ENCODE measurements at regions not wholly inside any gene's neighbourhood (a gene's known extent, or its start where the extent isn't known, plus 50 kb on each side); places are given as distances from the start of the nearest gene placed in this dataset.
A peak's percentile ranks its signal among the peaks of the same experiment; 100 is the strongest.

DNA sequence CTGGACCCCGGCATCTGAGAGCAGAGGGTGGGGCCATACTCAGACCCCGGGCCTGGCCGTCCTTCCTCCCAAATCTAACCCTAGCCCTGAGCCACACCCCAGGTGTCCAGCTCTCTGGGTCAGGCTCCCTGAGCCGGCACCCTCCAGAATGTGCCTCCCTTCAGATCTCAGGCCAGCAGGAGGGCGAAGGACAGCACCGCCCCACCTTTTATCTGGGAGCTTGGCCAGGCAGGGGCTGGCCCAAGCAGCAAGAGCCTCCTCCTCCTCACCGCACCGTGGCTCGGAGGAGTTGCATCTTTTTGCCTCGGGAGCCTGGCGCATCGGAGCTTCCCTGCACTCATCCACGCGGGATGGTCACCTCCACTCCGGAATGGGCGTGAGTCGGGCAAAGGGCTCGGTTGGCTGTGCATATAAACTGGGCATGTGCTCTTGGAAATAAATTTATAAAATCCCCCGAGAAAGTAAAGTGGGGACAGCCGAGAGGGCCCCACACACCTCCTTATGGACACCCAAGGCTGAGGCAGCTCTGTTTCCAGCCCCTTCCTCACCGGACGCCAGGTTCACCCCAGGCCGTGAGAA is 69.1 kb upstream of the CTDP1 start:
- no peaks in the 10 kb centered on the region for H4K20me1 ChIP-seq (ENCODE audit: insufficient read depth, poor library complexity, severe bottlenecking)
- 77% methylated on average over 23 of the region's 23 CpGs for WGBS (ENCODE audit: low lambda C conversion rate, missing lambda C conversion rate)
- H3K4me3 ChIP-seq, result no peak overlapping the region
- H2AFZ ChIP-seq, result no peak overlapping the region
- no peak for DNase-seq (ENCODE audit: low spot score)
- no peaks in the 10 kb centered on the region for H3K9me2 ChIP-seq (replicated peaks; ENCODE audit: insufficient read depth)
- no peak overlapping the region for H3K4me2 ChIP-seq
- H3K27me3 ChIP-seq, result no peaks in the 10 kb centered on the region
- TF ChIP-seq CTCF (IDR thresholded peaks at IDR 0.05; ENCODE audit: poor library complexity), result no peak
- TF ChIP-seq EZH2 (IDR thresholded peaks at IDR 0.05; ENCODE audit: borderline replicate concordance), result no peak
- TF ChIP-seq EZH2phosphoT487 (IDR thresholded peaks at IDR 0.05; ENCODE audit: low read depth, severe bottlenecking, unreplicated experiment), result no peak
- no peaks in the 10 kb centered on the region for H3K9me3 ChIP-seq (ENCODE audit: low read depth)
- no peak overlapping the region for H3K27ac ChIP-seq
- peaks cover 10% of the 10 kb centered on the region for H3K4me1 ChIP-seq (ENCODE audit: insufficient read depth)
- H3K79me2 ChIP-seq, result no peaks in the 10 kb centered on the region
- no peaks in the 10 kb centered on the region for H3K36me3 ChIP-seq (replicated peaks; ENCODE audit: insufficient read depth, low read depth)

DNA sequence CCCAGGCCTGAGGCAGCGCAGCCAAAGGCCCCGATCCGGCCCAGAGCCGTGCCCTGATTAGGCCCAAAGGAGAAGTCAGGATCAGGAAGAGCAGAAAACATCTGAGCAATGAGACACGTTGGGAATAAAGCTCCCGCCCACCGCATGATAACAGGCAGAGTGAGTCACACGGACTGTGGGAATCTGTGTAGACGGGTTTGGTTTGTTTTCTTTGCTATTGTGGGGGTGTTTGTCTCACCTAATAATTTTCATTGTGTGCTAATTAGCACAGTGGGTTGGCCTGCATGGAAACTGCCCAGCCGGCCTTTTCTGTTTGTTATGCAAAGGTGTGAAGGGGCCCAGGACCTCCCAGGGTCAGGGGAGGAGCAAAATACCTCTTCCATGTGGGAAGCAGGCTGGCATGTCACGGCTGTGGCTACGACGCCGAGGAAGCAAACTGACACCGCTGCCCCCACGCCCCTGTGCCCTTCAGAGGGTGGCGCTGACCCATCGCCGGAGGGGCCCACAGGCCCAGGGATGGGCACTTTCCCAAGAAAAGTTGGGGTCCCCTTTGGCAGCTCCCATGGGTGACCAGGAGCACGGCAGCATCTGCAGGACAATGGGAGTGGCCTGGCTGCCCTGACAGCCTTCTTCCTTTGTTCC is 68.4 kb upstream of the CTDP1 start:
- Histone ChIP-seq H3K9me3 (ENCODE audit: low read depth) (no peaks in the 10 kb centered on the region), H2AFZ (no peak overlapping the region), H3K4me1 (ENCODE audit: insufficient read depth) (peaks cover 10% of the 10 kb centered on the region), H3K27ac (no peak overlapping the region), H3K9me2 (replicated peaks; ENCODE audit: insufficient read depth) (no peaks in the 10 kb centered on the region), H3K36me3 (replicated peaks; ENCODE audit: insufficient read depth, low read depth) (no peaks in the 10 kb centered on the region), H4K20me1 (ENCODE audit: insufficient read depth, poor library complexity, severe bottlenecking) (no peaks in the 10 kb centered on the region), H3K27me3 (no peaks in the 10 kb centered on the region), H3K79me2 (no peaks in the 10 kb centered on the region), H3K4me3 (no peak overlapping the region), H3K4me2 (no peak overlapping the region)
- WGBS (ENCODE audit: low lambda C conversion rate, missing lambda C conversion rate), result 58% methylated on average over 20 of the region's 20 CpGs
- TF ChIP-seq EZH2 (IDR thresholded peaks at IDR 0.05; ENCODE audit: borderline replicate concordance) (no peak), CTCF (IDR thresholded peaks at IDR 0.05; ENCODE audit: poor library complexity) (no peak), EZH2phosphoT487 (IDR thresholded peaks at IDR 0.05; ENCODE audit: low read depth, severe bottlenecking, unreplicated experiment) (no peak)
- peak; percentile 78 for DNase-seq (ENCODE audit: low spot score)

DNA sequence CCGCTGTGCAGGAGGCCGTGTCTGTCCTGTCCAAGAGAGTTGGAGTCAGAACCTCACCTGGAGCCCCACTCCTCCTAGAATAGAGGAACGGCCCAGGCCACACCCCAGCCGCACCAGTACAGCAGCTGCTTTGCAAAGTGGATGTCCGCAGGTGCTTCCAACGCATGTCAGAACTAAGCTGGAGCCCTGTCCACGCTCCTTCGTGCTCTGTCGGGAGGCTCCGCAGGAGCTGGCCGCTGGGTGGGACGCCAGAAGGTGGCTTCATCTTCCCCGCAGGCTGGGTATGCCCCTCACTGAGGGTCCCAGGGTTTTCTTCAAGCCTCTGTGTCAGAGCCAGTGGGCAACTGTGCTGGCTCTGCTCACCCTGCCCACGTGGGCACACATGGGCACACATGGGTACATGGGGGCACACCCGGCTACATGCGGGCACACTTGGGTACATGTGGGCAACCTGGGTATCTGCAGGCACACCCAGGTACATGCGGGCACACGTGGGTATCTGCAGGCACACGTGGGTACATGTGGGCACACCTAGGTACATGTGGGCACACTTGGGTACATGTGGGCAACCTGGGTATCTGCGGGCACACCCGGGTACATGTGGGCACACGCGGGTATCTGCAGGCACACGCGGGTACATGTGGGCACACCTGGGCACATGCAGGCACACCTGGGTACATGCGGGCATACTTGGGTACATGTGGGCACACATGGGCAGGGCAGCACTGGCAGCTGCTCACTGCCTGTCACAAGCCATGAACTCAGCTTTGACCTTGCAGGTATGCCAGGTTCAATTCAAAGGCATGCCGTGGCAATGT is 67.1 kb upstream of the CTDP1 start:
- Histone ChIP-seq H3K9me3 (ENCODE audit: low read depth) (no peaks in the 10 kb centered on the region), H2AFZ (no peak overlapping the region), H3K9me2 (replicated peaks; ENCODE audit: insufficient read depth) (no peaks in the 10 kb centered on the region), H3K27me3 (no peaks in the 10 kb centered on the region), H3K4me3 (no peak overlapping the region), H3K36me3 (replicated peaks; ENCODE audit: insufficient read depth, low read depth) (no peaks in the 10 kb centered on the region), H3K79me2 (no peaks in the 10 kb centered on the region), H3K4me1 (ENCODE audit: insufficient read depth) (peaks cover 10% of the 10 kb centered on the region), H4K20me1 (ENCODE audit: insufficient read depth, poor library complexity, severe bottlenecking) (no peaks in the 10 kb centered on the region), H3K4me2 (no peak overlapping the region), H3K27ac (no peak overlapping the region)
- 92% methylated on average over 27 of the region's 27 CpGs for WGBS (ENCODE audit: low lambda C conversion rate, missing lambda C conversion rate)
- DNase-seq (ENCODE audit: low spot score), result no peak
- TF ChIP-seq EZH2phosphoT487 (IDR thresholded peaks at IDR 0.05; ENCODE audit: low read depth, severe bottlenecking, unreplicated experiment) (no peak), CTCF (IDR thresholded peaks at IDR 0.05; ENCODE audit: poor library complexity) (no peak), EZH2 (IDR thresholded peaks at IDR 0.05; ENCODE audit: borderline replicate concordance) (no peak)
